Panc1 (cell line): ENCODE measurements at regions not wholly inside any gene's neighbourhood (a gene's known extent, or its start where the extent isn't known, plus 50 kb on each side); places are given as distances from the start of the nearest gene placed in this dataset.

Experiments
- ATAC-seq: fragments of 200-7000 bp; cut with Tn5 transposase; 2 replicates; pipeline ENCODE4 v1.9.1; 2020; ENCODE audit warnings: mild to moderate bottlenecking, moderate library complexity
- BruUV-seq: library from RNA; stranded (reverse); fragments of 400-500 nt; replicated peaks from 2 replicates; lab custom pipeline; 2021; lab: Mats Ljungman, UMichigan
- CTCF ChIA-PET: fragments of 300-600 bp; sonication (Branson Sonifier 250); formaldehyde crosslinking; loops from one replicate; lab custom pipeline; 2022; ENCODE audit warnings: antibody characterized with exemption; lab: Charles Lee
- POLR2A ChIA-PET: fragments of 300-600 bp; sonication (Branson Sonifier 250); formaldehyde crosslinking; loops from one replicate; lab custom pipeline; 2022; ENCODE audit warnings: antibody characterized with exemption; lab: Charles Lee
- DNase-seq: peaks from one replicate; pipeline ENCODE4 v3.0.0-alpha.2; 2010; ENCODE audit warnings: low read depth, low spot score
- H3K27ac ChIP-seq: 2 replicates; pipeline ENCODE4 v1.5.1; 2011; ENCODE audit warnings: mild to moderate bottlenecking, low read length, inconsistent platforms
- H3K27me3 ChIP-seq: fragments of 200-500 bp; sonication (Bioruptor generic); 2 replicates; pipeline ENCODE4 v1.6.0; 2014; ENCODE audit warnings: low read length, inconsistent platforms; ENCODE audit not compliant: control insufficient read depth, insufficient read depth
- H3K36me3 ChIP-seq: fragments of 200-500 bp; sonication (Bioruptor generic); 2 replicates; pipeline ENCODE4 v1.5.1; 2014; ENCODE audit warnings: inconsistent platforms, mild to moderate bottlenecking, low read length, moderate library complexity; ENCODE audit not compliant: control insufficient read depth, insufficient read depth
- H3K4me1 ChIP-seq: 2 replicates; pipeline ENCODE4 v1.5.1; 2011; ENCODE audit warnings: inconsistent platforms, mild to moderate bottlenecking, low read length, moderate library complexity; ENCODE audit not compliant: control insufficient read depth, insufficient read depth
- H3K4me3 ChIP-seq, 2 experiments: 2 replicates each; pipeline ENCODE4 v1.5.1; 2011 to 2012; ENCODE audit warnings: low read depth in 2 of 2, low read length in 2 of 2, mild to moderate bottlenecking in 2 of 2, inconsistent platforms in 1 of 2, moderate library complexity in 1 of 2
- H3K9me3 ChIP-seq: fragments of 200-500 bp; sonication (Bioruptor generic); 2 replicates; pipeline ENCODE4 v1.5.1; 2014; ENCODE audit warnings: low read depth, mild to moderate bottlenecking, inconsistent platforms, low read length, moderate library complexity; ENCODE audit not compliant: control insufficient read depth, insufficient read depth
- CTCF ChIP-seq: fragments of 450-650 bp; IDR thresholded peaks from 2 replicates; pipeline ENCODE4 v1.5.1; 2017; ENCODE audit warnings: mild to moderate bottlenecking
- POLR2AphosphoS5 ChIP-seq: IDR thresholded peaks from 2 replicates; pipeline ENCODE4 v1.6.1; 2012; ENCODE audit warnings: mild to moderate bottlenecking, low read depth, low read length, moderate library complexity
- REST ChIP-seq, 2 experiments: IDR thresholded peaks; 2 replicates each; pipeline ENCODE4 v1.6.1; 2011 to 2012; ENCODE audit warnings: low read depth in 2 of 2, control low read depth in 1 of 2, low read length in 1 of 2, mild to moderate bottlenecking in 1 of 2, moderate library complexity in 1 of 2; ENCODE audit not compliant: insufficient read depth in 1 of 2
- SIN3A ChIP-seq: IDR thresholded peaks from 2 replicates; pipeline ENCODE4 v1.6.1; 2012; ENCODE audit warnings: low read depth, mild to moderate bottlenecking, low read length, moderate library complexity, borderline replicate concordance; ENCODE audit not compliant: insufficient read depth
- TCF7L2 ChIP-seq: IDR thresholded peaks from 2 replicates; pipeline ENCODE4 v1.6.1; 2011; ENCODE audit warnings: mild to moderate bottlenecking, low read depth, low read length, inconsistent platforms
- in situ Hi-C: cut with HindIII; loops from 2 replicates; pipeline ENCODE4 v1.10.0; 2016; ENCODE audit warnings: low sequenced_read_pairs, low pct_unique_long_range_greater_than_20kb
- intact Hi-C: fragments of 100-400 bp; cut with micrococcal nuclease; formaldehyde crosslinking; loops from one replicate; pipeline ENCODE4 v1.10.0; 2022; ENCODE audit not compliant: unreplicated experiment

- no peak for TF ChIP-seq TCF7L2
- no peak for TF ChIP-seq POLR2AphosphoS5
- TF ChIP-seq SIN3A, result no peak
- TF ChIP-seq REST (IDR thresholded peaks at IDR 0.05; ENCODE audit: insufficient read depth in 1 of 2, low read depth in 2 of 2, low read length in 1 of 2), result no peak
- no peak for TF ChIP-seq CTCF
- in situ Hi-C loops (no loop called here), intact Hi-C loops (no loop called here)
- BruUV-seq, result no TSS peak
- Histone ChIP-seq H3K4me3 (no peak overlapping the region), H3K9me3 (no peaks in the 10 kb centered on the region), H3K36me3 (no peaks in the 10 kb centered on the region), H3K27ac (no peak overlapping the region), H3K27me3 (no peaks in the 10 kb centered on the region), H3K4me1 (no peaks in the 10 kb centered on the region)
- ChIA-PET CTCF (no interaction called here), POLR2A (no interaction called here)
- ATAC-seq (no peak), DNase-seq (no peak)
These were observed 277.2 kb downstream of the HS3ST1 start for GRCh38 chr4:11151500-11151899.

- ATAC-seq, result no peak
- TF ChIP-seq POLR2AphosphoS5 (no peak), REST (IDR thresholded peaks at IDR 0.05; ENCODE audit: insufficient read depth in 1 of 2, low read depth in 2 of 2, low read length in 1 of 2) (no peak), SIN3A (no peak), TCF7L2 (no peak), CTCF (no peak)
- no peak for DNase-seq
- Histone ChIP-seq H3K27me3 (no peaks in the 10 kb centered on the region), H3K4me3 (no peak overlapping the region), H3K36me3 (no peaks in the 10 kb centered on the region), H3K4me1 (no peaks in the 10 kb centered on the region), H3K27ac (no peak overlapping the region), H3K9me3 (no peaks in the 10 kb centered on the region)
- ChIA-PET CTCF (no interaction called here), POLR2A (no interaction called here)
- intact Hi-C loops (no loop called here), in situ Hi-C loops (no loop called here)
- BruUV-seq, result no TSS peak
These were observed 279.0 kb downstream of the HS3ST1 start for GRCh38 chr4:11149612-11150259.
